ENCODE measurements at regions not wholly inside any gene's neighbourhood (a gene's known extent, or its start where the extent isn't known, plus 50 kb on each side); places are given as distances from the start of the nearest gene placed in this dataset.

DNA sequence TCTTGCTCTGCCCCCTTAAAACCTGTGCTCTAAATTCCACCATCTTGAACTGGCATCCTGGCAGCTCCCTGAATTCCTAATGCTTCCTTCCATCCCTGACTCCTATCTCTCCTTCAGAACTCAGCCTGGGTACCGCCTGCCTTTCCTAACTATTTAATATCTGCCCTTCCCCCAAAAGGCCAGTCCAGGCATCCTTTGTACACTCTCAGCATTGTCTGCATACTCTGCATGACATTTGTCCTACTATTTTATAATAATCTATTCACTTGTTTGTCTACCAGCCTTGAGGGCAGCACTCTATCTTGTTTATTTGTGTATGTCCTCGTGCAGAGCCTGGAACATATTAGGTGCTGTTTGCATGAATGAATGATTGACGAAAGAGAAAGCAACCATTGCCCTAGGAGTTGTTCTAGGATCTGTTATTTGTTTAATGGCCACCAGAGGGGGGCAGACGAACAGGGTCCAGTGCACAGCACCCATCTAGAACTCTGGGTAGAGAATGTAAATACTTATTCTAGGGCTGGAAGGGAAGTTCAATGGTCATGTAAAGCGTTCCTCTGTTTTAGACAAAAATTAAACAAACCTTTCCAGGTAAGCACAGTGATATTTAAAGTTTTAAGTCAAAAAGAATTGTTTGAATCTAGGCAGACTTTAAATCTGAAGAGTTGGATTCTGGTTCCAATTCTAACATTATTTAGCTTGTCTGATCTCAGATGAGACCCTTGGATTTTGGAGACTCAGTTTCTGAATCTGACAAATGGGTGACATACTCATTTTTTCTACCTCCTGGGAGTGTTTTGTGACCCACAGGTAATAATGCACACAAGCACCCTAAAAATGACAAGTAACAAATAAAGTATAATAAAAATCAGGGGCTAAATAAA is 125.8 kb upstream of the GALNT15 start:
- no peak overlapping the region for H3K4me3 ChIP-seq (ENCODE audit: low read depth, low read length)

DNA sequence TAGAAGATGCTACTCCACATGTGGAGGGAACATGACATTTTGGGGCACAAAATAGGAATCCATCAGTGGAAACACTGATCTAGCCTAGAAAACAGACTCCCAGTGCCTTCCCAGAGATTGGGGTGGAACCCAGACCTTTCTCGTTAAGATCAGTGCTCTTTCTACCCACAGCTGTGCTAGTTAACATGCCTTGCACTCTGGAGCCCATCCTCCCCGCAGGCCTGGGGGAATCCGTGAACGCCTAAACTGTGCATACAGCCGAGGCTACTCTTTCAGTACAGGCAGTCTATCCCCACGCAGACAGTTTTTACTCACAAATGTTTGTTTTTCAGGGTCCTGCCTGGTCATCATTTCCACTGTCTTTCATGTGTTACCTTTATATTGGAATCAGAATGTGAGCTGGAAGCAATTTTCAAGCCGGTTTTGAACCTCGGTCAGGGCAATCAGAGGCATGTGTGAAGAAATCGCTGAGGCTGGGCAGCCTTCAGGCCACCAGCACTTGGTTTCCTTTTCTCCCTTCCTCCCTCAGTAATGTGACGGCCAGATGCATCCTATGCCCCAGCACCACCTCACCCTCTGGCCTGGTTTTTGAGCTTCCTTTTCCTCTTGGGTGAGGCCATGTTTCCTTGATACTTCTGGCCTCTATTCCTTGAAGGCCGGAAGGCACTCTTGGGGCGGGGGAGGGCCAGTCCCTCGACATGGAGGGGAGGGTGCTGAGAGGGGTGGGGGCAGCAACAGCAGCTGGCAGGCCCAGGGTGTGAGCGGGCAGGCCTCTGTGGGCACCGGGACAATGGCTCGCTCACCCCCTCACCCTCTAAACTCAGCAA is 123.6 kb upstream of the GALNT15 start:
- H3K4me3 ChIP-seq (ENCODE audit: low read depth, low read length): no peak overlapping the region

DNA sequence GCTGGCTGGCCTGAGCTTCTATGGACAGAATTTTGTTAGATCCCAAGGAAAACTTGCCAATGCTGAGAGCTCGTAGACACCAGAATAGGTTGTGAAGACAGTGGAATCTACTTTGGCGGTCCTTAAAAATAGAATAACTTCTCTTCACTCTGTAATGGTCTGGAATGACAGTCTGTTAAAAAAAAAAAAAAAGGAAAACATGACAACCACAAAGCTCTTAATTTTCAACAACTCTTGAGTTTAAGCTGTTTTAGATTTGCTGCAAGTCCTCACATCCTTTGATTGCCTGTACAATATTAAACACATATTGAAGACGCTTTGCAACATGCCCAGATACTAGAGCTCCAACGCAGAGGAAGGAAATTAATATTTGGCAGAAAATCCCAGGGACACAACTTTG is 122.8 kb upstream of the GALNT15 start:
- no peak overlapping the region for H3K4me3 ChIP-seq (ENCODE audit: low read depth, low read length)

DNA sequence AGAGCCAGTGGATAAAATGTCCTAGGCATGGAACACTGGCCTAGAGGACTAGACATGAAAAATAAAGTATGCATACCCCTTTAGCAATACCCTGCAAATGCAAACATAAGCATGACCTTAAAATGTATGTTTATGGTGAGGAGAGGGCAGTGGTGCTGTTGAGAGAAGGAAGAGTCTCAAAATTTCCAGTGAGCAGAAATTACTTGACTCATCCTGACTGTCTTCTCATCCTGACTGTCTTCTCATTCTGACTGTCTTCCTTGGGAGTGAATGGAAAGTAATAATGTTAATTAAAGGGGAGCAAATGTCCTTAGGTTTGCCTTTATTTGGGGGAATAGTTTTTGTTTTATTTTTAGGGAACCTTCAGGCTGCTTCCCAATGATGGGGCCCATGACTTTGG is 121.5 kb upstream of the GALNT15 start:
- H3K4me3 ChIP-seq (ENCODE audit: low read depth, low read length): no peak overlapping the region

DNA sequence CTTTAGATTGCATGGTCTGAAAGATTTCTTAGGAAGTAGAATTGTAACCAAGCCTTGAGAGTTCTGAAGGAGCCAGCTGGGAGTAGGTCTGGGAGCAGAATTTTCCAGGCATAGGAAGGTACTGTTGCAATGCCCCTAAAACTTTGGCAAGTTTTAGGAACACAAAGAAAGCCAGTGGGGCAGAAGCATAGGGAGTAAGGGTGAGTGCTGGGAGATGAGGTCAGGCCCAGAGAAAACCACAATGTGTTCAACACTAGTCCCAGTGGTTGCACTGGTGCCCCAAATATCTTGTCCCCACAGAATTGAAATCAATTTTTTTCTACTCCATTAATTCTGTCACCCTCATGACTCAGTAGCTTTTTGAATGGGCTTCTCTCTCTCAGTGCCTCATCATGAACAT is 120.7 kb upstream of the GALNT15 start:
- no peak overlapping the region for H3K4me3 ChIP-seq (ENCODE audit: low read depth, low read length)

DNA sequence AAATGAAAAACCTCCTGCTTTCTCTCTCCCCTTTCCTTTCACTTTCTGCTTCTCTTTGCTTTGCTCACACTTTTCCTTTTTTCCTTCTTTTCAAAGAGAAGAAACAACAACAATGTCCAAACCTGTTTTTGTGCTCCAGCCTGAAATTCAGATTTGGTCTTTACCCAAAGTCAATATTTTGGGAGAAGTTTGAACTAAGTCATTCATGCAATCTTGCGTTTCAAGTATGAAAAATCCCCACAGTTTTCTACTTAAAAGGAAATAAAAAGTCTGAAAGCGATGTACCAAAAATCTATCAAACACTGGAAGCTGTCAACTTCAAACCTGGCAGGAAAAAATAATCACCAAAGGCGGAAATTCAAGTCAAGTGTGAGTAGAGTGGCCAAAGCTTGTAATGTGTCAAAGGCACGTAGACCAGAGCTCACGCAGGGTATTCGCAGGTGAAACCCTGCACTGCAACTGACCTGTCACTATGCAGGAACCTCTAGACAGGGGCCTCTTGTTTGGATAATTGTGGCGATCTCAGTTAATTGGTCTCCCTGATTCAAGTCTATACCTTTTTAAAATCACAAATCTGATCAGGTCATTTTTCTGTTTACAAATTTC is 118.8 kb upstream of the GALNT15 start:
- no peak overlapping the region for H3K4me3 ChIP-seq (ENCODE audit: low read depth, low read length)

DNA sequence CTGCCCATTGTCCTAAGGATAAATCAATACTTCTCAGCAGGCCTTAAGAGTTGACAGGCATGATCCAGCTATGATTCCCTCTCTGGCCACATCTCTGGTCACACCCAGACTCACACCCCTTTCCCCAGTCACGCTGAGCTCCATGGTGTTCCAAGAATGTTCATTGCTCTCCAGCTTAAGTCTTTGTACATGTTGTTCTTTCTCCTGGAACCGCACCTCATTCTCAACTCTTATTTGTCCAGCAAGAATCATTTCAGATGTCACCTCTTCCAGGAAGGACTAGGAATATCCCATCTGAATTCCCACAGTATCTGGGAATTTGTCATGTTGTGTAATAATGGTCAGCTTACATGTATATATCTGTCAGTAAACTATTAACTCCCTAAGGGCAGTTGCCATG is 118.3 kb upstream of the GALNT15 start:
- no peak overlapping the region for H3K4me3 ChIP-seq (ENCODE audit: low read depth, low read length)

DNA sequence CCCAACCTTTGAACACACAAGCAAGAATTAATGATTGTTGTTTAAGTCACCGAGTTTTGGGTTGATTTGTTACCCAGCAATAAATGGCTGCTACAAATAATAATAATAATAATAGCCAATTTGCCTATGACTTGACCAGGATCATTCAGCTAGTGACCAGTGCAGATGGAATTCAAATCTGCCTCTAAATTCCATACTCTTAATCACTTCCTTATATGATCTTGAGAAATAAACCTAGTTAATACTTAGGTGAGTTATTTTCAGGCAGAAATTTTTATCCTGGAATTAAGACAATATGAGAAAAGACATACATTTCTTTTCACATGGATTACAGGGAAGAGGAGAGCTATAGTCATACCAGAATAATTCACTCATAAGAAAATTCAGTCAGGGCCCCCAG is 116.0 kb upstream of the GALNT15 start:
- H3K4me3 ChIP-seq (ENCODE audit: low read depth, low read length): no peak overlapping the region

DNA sequence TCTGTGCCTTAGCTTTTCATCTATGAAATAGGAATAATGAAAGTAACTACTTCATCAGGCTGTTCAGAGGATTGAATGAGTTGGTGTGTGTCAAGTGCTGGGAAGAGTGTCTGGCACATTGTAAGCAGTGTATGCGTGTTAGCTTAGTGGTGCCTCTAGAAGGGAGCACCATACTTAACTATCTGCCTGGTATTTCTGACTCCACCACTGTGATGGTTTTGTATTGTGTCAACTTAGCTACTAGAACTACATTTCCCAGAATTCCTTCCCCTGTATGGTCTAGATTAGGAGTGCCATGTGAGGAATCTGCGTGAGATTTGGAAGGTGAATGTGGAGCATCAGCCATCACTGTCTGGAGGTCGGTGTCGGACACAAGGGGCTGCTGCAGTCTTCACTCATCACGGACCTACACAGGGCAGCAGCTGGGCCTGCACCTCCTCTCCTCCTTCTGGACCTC is 115.4 kb upstream of the GALNT15 start:
- H3K4me3 ChIP-seq (ENCODE audit: low read depth, low read length): no peak overlapping the region

DNA sequence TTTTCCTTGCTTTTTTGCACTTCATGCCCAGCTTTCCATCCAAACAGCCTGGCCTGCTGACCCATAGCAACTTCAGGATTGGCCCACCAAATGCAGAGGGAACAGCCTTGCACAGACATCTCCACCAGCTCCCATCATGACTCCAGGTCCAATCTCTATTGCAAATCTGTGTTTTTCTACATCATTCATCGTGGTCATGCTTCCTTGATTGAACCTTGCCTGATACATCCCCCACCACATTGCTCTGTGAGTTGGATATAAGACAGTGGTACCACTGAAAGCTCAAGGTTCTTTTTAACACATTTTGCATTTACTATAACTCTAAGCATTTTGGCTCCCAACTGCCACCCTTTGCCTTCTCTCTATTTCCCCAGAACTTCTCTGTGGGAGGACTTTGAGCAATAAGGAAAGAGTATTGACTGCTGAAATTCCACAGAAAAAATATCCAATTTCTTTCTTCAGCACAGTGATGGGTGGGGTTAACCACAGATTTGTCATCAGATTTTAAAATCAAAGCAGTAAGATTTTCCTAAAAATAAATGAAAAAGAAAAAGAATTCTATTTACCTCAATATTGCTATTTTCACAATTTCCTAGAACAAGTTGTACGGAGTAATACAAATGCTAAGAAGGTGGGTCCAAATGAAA is 114.6 kb upstream of the GALNT15 start:
- no peak overlapping the region for H3K4me3 ChIP-seq (ENCODE audit: low read depth, low read length)

DNA sequence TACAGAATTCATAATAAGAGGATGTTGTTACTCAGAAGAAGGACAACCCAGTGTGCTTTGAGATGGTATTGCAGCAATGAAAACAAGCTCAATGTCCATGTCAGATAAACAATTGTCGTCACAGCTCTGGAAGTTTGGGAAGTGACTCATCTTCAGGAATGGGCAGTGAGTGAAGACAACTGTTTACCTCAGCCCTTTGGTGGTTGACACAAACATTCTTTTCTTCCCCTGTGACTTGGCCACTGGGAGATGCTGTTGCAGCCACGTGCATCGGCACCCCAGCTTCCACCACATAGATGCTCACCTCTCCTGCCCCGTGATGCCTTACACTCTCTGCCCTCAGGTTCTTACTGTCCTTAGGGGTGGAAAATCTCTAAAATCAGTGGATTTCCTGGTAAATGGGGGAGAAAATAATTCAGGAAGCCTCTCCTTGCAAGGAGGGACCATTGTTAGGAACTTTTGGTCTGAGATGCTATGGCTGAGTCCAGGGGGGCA is 114.1 kb upstream of the GALNT15 start:
- no peak overlapping the region for H3K4me3 ChIP-seq (ENCODE audit: low read depth, low read length)

DNA sequence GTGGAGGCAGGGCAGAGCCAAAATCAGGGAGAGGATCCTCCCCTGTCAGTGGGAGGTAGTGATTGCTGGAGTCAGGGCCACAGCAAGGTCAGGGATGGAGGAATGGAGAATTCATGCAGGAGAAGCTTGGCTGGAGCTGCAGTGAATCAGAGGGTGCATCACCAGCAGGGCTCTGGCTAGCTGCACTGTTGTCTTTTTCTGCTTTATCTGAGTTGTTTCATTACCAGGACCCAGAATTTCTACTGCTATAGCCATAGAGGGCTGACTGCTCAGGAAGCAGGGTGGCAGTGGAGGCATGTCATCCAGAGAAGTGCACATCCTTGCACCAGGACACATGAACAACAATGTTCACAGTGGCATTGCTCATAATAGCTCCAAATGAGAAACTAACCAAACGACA is 113.5 kb upstream of the GALNT15 start:
- H3K4me3 ChIP-seq (ENCODE audit: low read depth, low read length): no peak overlapping the region

DNA sequence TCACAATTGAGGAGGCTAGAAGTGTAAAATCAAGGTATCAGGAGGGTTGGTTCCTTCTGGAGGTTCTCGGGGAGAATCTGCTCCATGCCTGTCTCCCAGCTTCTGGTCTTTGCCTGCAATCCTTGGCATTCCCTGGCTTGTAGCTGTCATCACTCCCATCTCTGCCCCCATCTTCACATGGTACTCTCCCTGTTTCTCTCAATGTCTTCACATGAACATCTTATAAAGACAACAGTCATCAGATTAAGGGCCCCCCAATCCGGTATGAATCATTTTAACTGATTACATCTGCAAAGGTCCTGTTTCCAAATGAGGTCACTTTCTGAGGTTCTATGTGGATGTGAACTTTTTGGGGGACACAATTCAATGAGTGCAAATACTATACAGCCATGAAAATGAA is 113.0 kb upstream of the GALNT15 start:
- H3K4me3 ChIP-seq (ENCODE audit: low read depth, low read length): no peak overlapping the region

DNA sequence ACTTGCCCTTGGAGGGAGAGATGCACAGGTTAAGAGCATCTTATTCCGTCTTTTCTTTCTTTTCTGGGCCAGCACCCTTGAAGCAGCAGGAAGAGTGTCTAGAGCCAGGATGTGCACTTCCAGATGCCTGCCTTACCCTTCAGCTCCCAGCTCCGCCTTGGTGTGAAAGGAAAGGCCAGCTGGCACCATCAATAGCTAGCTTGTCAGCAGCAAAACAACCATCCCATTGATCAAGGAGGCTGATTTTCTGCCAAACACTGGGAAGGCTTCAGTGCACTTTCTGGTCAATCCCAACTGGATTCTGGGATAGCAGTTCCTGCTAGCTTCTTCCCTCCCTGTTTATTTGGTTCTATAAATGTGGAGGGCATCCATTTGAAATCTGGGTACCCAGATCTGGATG is 110.9 kb upstream of the GALNT15 start:
- H3K4me3 ChIP-seq (ENCODE audit: low read depth, low read length): no peak overlapping the region

DNA sequence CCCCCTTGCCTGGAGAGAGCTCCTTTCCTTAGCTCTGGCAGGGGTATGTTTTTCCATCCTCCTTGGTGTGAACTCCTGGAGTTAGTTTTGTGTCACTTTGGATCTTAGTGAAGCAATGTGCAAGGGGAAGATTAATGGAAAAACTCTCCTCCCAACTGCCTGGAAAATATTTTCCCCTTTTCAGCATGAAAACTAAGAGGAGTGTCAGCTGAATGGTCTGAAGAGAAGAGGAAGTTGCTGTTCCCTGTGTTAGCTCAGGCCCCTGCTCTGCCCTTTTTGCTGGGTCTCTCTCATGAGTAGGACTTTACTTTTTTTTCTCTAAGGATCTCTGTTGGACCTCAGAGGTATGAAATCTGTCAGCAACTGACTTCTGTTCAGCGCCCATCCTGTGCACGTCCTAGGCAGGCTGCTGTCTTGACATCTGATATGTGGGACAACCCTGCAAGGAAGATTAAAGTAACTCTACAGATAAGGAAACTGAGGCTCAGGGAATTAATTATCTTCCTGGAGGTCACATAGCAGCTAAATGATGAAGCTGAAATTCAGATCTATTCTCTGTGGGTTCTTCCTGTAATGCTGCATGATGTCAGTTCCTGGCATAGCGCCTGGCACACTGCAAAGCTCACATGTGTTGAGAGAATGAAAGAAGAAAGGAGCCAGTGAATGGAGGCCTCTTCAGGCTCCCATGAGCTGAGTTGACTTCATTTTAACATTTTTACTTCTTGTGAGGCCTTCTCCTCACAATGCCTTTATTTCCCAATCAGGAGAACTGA is 109.7 kb upstream of the GALNT15 start:
- no peak overlapping the region for H3K4me3 ChIP-seq (ENCODE audit: low read depth, low read length)

DNA sequence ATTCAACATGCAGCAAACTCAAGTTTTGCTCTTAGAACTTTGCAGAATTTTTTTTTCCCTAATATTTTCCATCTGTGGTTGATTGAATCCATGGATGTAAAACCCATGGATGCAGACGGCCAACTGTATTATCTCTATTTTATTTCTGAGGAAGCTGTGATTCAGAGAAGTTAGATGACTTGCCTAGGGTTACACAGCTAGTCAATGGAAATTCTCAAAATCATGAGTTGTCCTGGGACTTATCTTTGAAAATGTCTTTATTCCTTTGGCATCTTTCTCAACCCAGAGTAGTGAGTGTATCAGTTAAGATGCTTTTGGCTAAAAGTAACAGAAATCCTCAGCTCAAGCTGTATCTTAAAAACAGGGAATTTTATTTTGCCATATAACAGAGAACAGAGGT is 107.9 kb upstream of the GALNT15 start:
- no peak overlapping the region for H3K4me3 ChIP-seq (ENCODE audit: low read depth, low read length)

DNA sequence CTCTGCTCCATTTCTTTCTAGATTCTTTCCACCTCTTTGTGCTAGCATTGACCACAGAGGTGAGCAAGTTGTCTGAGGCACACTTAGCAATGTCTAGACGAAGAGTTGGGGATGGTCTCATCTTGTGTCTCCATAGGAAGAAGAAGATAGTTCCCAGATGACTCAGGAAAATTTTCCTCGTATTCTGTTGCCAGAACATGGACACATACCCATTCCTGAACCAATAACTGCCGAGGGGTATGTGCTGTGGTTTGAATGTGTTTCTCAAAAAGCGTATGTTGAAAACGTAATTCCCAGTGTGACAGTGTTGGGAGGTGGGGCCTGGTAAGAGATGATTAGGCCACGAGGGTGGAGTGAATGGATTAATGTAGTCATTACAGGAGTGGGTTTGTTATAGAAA is 107.5 kb upstream of the GALNT15 start:
- H3K4me3 ChIP-seq (ENCODE audit: low read depth, low read length): no peak overlapping the region

DNA sequence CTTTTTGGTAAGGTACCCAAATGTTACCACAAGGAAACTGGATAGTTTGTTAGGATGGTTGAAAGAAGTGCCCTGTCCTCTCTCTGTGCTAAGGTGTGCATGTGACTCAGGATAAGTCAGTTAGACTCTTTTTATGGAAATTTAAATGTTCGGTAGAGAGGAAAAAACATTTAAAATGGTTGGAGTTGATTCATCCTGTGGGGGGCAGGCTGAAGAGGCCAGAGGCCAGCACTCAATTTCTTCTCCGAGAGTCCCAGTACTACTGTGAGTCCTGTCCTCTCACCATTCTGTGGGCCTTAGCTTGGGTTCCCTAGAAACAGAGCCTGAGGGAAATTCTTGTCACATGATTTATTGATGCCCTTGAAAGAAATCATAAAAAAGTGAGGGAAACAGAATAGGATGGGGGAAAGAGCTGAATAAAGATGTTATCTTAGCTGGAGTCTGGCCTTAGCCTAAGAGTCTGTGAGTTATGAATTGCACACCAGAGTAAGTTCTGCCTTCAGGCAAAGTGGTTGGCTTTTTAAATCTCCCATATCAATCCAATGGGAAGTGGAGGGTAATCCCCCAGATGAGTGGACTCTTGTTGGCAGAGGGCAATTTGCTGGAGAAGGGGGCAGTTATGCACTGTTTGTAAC is 106.5 kb upstream of the GALNT15 start:
- no peak overlapping the region for H3K4me3 ChIP-seq (ENCODE audit: low read depth, low read length)

DNA sequence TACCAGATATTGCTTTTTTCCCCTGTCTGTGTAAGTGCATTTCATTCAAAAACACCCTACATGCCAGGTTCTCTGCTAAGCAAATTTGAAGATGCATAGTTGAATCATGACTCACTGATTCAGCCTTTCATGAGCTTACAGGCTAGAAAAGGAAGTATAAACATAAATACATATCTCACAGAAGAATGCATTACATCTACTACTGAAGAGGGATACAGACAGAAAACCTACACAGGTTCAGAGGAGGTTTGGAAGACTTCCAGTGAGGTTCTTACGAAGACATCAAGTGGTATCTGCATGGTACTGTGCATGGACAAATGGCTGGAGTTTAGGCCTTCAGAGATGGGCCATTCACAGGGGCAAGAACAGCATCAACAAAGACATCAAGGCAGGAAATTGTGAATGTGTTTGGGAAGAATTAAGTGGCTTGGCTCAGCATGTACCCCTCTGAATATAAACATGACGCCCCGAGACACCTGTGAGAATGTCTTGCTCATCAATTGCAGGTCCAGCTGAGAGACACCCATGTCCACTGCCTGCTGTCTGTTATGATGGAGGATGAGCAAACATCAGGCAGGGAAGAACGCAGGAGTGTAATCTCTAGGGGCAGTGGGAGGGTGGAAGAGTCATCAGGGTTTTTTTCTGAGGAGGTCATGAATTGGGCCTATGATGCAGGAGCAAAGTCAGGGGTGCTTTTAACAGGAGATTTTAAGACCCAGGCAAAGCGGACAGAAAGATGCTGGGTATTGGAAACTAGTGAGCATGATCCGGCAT is 105.1 kb upstream of the GALNT15 start:
- no peak overlapping the region for H3K4me3 ChIP-seq (ENCODE audit: low read depth, low read length)

Data from iPS-11a (cell line).